Kidney capillary endothelial cell (primary cell): ENCODE measurements at regions not wholly inside any gene's neighbourhood (a gene's known extent, or its start where the extent isn't known, plus 50 kb on each side); places are given as distances from the start of the nearest gene placed in this dataset.
"Not testable (repeated sequence)": the region's sequence is repeated elsewhere in the genome, so short reads cannot be mapped to it uniquely, and the experiment has no call there.

Experiments
- DNase-seq: peaks from one replicate; pipeline ENCODE4 v3.0.0-alpha.2; 2018; ENCODE audit warnings: low spot score

GRCh38 chr10:123318516-123318915, 164.3 kb downstream of the BUB3 start:
- DNase-seq, result no peak

- DNase-seq, result no peak
Measured at GRCh38 chr10:123320091-123320490, 165.9 kb downstream of the BUB3 start.

- no peak for DNase-seq
Measured at GRCh38 chr10:123323884-123324283, 169.7 kb downstream of the BUB3 start.

- DNase-seq, result no peak
Measured at GRCh38 chr10:123325663-123326190, 171.5 kb downstream of the BUB3 start.

- DNase-seq, result no peak
Measured at GRCh38 chr10:123326674-123327073, 172.5 kb downstream of the BUB3 start.

- no peak for DNase-seq
Measured at GRCh38 chr10:123327450-123327849, 173.2 kb downstream of the BUB3 start.

GRCh38 chr10:123327896-123328295, 173.7 kb downstream of the BUB3 start:
- DNase-seq, result no peak

- DNase-seq, result no peak
Measured at GRCh38 chr10:123331438-123331837, 177.2 kb downstream of the BUB3 start.

GRCh38 chr10:123346581-123346980, 192.4 kb downstream of the BUB3 start:
- no peak for DNase-seq

GRCh38 chr10:123348691-123349572, 194.7 kb downstream of the BUB3 start:
- no peak for DNase-seq

- DNase-seq, result no peak
Measured at GRCh38 chr10:123351715-123352114, 197.5 kb downstream of the BUB3 start.

- DNase-seq, result no peak
Measured at GRCh38 chr10:123354521-123354920, 200.3 kb downstream of the BUB3 start.

- no peak for DNase-seq
Measured at GRCh38 chr10:123355748-123356481, 201.7 kb downstream of the BUB3 start.

- DNase-seq, result no peak
Measured at GRCh38 chr10:123356799-123357198, 202.6 kb downstream of the BUB3 start.

- DNase-seq, result no peak
Measured at GRCh38 chr10:123357421-123357930, 203.3 kb downstream of the BUB3 start.

- DNase-seq, result no peak
Measured at GRCh38 chr10:123359539-123359938, 205.3 kb downstream of the BUB3 start.

- no peak for DNase-seq
Measured at GRCh38 chr10:123361832-123362231, 207.6 kb downstream of the BUB3 start.

GRCh38 chr10:123367195-123367594, 213.0 kb downstream of the BUB3 start:
- no peak for DNase-seq

- not testable (repeated sequence) for DNase-seq
Measured at GRCh38 chr10:123371626-123372025, 217.4 kb downstream of the BUB3 start.

- no peak for DNase-seq
Measured at GRCh38 chr10:123373591-123373990, 219.4 kb downstream of the BUB3 start.

- DNase-seq, result no peak
Measured at GRCh38 chr10:123375097-123375496, 220.9 kb downstream of the BUB3 start.

GRCh38 chr10:123375738-123376137, 221.5 kb downstream of the BUB3 start:
- DNase-seq, result no peak

- no peak for DNase-seq
Measured at GRCh38 chr10:123377883-123378282, 223.7 kb downstream of the BUB3 start.
